H9 (cell line): ENCODE measurements at regions not wholly inside any gene's neighbourhood (a gene's known extent, or its start where the extent isn't known, plus 50 kb on each side); places are given as distances from the start of the nearest gene placed in this dataset.

Source experiments
- DNase-seq: peaks from one replicate; pipeline ENCODE4 v3.0.0-alpha.2; 2017
- H2AFZ ChIP-seq: one replicate; pipeline ENCODE4 v1.6.1; 2013; ENCODE audit warnings: mild to moderate bottlenecking, low read length, control low read depth, moderate library complexity
- H2AK5ac ChIP-seq: 2 replicates; pipeline ENCODE4 v1.6.1; 2013; ENCODE audit warnings: low read length, control low read depth, mixed read lengths; ENCODE audit not compliant: insufficient read length
- H2BK120ac ChIP-seq: one replicate; pipeline ENCODE4 v1.6.1; 2013; ENCODE audit warnings: low read depth, mild to moderate bottlenecking, low read length, control low read depth, inconsistent platforms; ENCODE audit not compliant: poor library complexity, severe bottlenecking
- H2BK12ac ChIP-seq: 2 replicates; pipeline ENCODE4 v1.6.1; 2013; ENCODE audit warnings: low read length, control low read depth, mixed read lengths, low read depth; ENCODE audit not compliant: insufficient read length
- H2BK15ac ChIP-seq: 2 replicates; pipeline ENCODE4 v1.6.1; 2013; ENCODE audit warnings: low read depth, low read length, control low read depth
- H2BK20ac ChIP-seq: one replicate; pipeline ENCODE4 v1.6.1; 2013; ENCODE audit warnings: low read depth, mild to moderate bottlenecking, low read length, control low read depth, inconsistent platforms; ENCODE audit not compliant: poor library complexity, severe bottlenecking
- H2BK5ac ChIP-seq: 2 replicates; pipeline ENCODE4 v1.6.1; 2013; ENCODE audit warnings: low read length, control low read depth, mixed read lengths; ENCODE audit not compliant: insufficient read length
- H3K14ac ChIP-seq: 2 replicates; pipeline ENCODE4 v1.6.1; 2013; ENCODE audit warnings: low read length, control low read depth; ENCODE audit not compliant: insufficient read depth
- H3K18ac ChIP-seq: 2 replicates; pipeline ENCODE4 v1.6.1; 2013; ENCODE audit warnings: low read depth, mild to moderate bottlenecking, mixed read lengths, low read length, control low read depth; ENCODE audit not compliant: insufficient read length
- H3K23ac ChIP-seq: 2 replicates; pipeline ENCODE4 v1.6.1; 2013; ENCODE audit warnings: low read length, control low read depth, mixed read lengths, low read depth; ENCODE audit not compliant: insufficient read length
- H3K23me2 ChIP-seq: 2 replicates; pipeline ENCODE4 v1.6.1; 2013; ENCODE audit warnings: low read depth, mild to moderate bottlenecking, mixed read lengths, low read length, control low read depth; ENCODE audit not compliant: insufficient read length, poor library complexity, severe bottlenecking
- H3K27ac ChIP-seq: 2 replicates; pipeline ENCODE4 v1.5.1; 2013; ENCODE audit warnings: low read length, control low read depth, mixed read lengths, low read depth; ENCODE audit not compliant: insufficient read length
- H3K27me3 ChIP-seq: 2 replicates; pipeline ENCODE4 v1.6.1; 2013; ENCODE audit warnings: low read length, control low read depth, inconsistent platforms; ENCODE audit not compliant: insufficient read depth
- H3K4ac ChIP-seq: 2 replicates; pipeline ENCODE4 v1.6.1; 2013; ENCODE audit warnings: low read depth, mild to moderate bottlenecking, control low read depth, inconsistent platforms, low read length, moderate library complexity
- H3K4me1 ChIP-seq: 2 replicates; pipeline ENCODE4 v1.6.1; 2013; ENCODE audit warnings: low read length, control low read depth, inconsistent platforms; ENCODE audit not compliant: insufficient read depth
- H3K4me2 ChIP-seq: 2 replicates; pipeline ENCODE4 v1.6.1; 2013; ENCODE audit warnings: low read length, control low read depth, mixed read lengths; ENCODE audit not compliant: insufficient read length, insufficient read depth
- H3K56ac ChIP-seq: 2 replicates; pipeline ENCODE4 v1.6.1; 2013; ENCODE audit warnings: low read depth, mild to moderate bottlenecking, mixed read lengths, low read length, control low read depth; ENCODE audit not compliant: insufficient read length
- H3K79me1 ChIP-seq: 2 replicates; pipeline ENCODE4 v1.6.1; 2013; ENCODE audit warnings: low read depth, mild to moderate bottlenecking, moderate library complexity, low read length, control low read depth, inconsistent platforms; ENCODE audit not compliant: insufficient read depth, poor library complexity, severe bottlenecking
- H3K79me2 ChIP-seq: 2 replicates; pipeline ENCODE4 v1.6.1; 2013; ENCODE audit warnings: low read length, control low read depth, inconsistent platforms; ENCODE audit not compliant: insufficient read depth
- H3K9ac ChIP-seq: 2 replicates; pipeline ENCODE4 v1.6.1; 2013; ENCODE audit warnings: low read length, control low read depth, mixed read lengths; ENCODE audit not compliant: insufficient read length; ENCODE audit errors: extremely low read depth
- H3K9me3 ChIP-seq: one replicate; pipeline ENCODE4 v1.6.1; 2013; ENCODE audit warnings: low read depth, low read length, inconsistent platforms; ENCODE audit not compliant: control insufficient read depth
- H3T11ph ChIP-seq: one replicate; pipeline ENCODE4 v1.6.1; 2013; ENCODE audit warnings: mild to moderate bottlenecking, low read length, control low read depth, inconsistent platforms
- H4K20me1 ChIP-seq: one replicate; pipeline ENCODE4 v1.6.1; 2013; ENCODE audit not compliant: control insufficient read depth, insufficient read length, insufficient read depth
- H4K5ac ChIP-seq: 2 replicates; pipeline ENCODE4 v1.6.1; 2013; ENCODE audit warnings: low read depth, mild to moderate bottlenecking, mixed read lengths, low read length, control low read depth; ENCODE audit not compliant: insufficient read length
- H4K8ac ChIP-seq: replicated peaks from 2 replicates; pipeline ENCODE4 v1.6.1; 2013; ENCODE audit warnings: low read length, control low read depth, mixed read lengths, low read depth; ENCODE audit not compliant: insufficient read length
- H4K91ac ChIP-seq: 2 replicates; pipeline ENCODE4 v1.6.1; 2013; ENCODE audit warnings: low read depth, mild to moderate bottlenecking, moderate library complexity, mixed read lengths, low read length, control low read depth; ENCODE audit not compliant: insufficient read length
- H3K27ac Mint-ChIP-seq, 3 experiments: 2 replicates in 2 of 3; 3 replicates in 1 of 3; pipeline ENCODE4 v1.8.0; 2020 to 2021; ENCODE audit warnings: mixed read lengths in 3 of 3, mild to moderate bottlenecking in 1 of 3, moderate library complexity in 1 of 3
- H3K27me3 Mint-ChIP-seq: 2 replicates; pipeline ENCODE4 v1.8.0; 2021; ENCODE audit warnings: low read depth, mild to moderate bottlenecking, moderate library complexity, mixed read lengths
- H3K36me3 Mint-ChIP-seq, 3 experiments: 2 replicates in 2 of 3; 3 replicates in 1 of 3; pipeline ENCODE4 v1.8.0; 2020 to 2021; ENCODE audit warnings: low read depth in 3 of 3, mixed read lengths in 3 of 3; ENCODE audit not compliant: insufficient read depth in 1 of 3
- H3K4me1 Mint-ChIP-seq, 2 experiments: 2 replicates each; pipeline ENCODE4 v1.8.0; 2020; ENCODE audit warnings: mixed read lengths in 2 of 2
- H3K4me3 Mint-ChIP-seq, 2 experiments: 2 replicates in 1 of 2; 3 replicates in 1 of 2; pipeline ENCODE4 v1.8.0; 2020 to 2021; ENCODE audit warnings: mild to moderate bottlenecking in 2 of 2, mixed read lengths in 2 of 2, moderate library complexity in 1 of 2
- H3K9me3 Mint-ChIP-seq, 2 experiments: 2 replicates in 1 of 2; 3 replicates in 1 of 2; pipeline ENCODE4 v1.8.0; 2020; ENCODE audit warnings: mild to moderate bottlenecking in 2 of 2, mixed read lengths in 2 of 2, moderate library complexity in 1 of 2
- CTCF ChIP-seq: fragments of 200-600 bp; sonication (generic); conservative IDR thresholded peaks from 3 replicates; pipeline ENCODE4 v1.8.0; 2021; ENCODE audit warnings: antibody characterized with exemption, mild to moderate bottlenecking
- WGBS: extraction: QIAGEN DNeasy Blood & Tissue Kit; methylation state at CpG from one replicate; pipeline ENCODE4 v1.1.7; 2013; ENCODE audit warnings: missing lambda C conversion rate, low lambda C conversion rate, mixed read lengths; ENCODE audit not compliant: insufficient read length; ENCODE audit errors: extremely low coverage; 5-methylcytosine and 5-hydroxymethylcytosine counted together

- no peak overlapping the region for H2BK5ac ChIP-seq
- H4K20me1 ChIP-seq = no peaks in the 10 kb centered on the region
- DNase-seq = no peak
- no peaks in the 10 kb centered on the region for H3K23me2 ChIP-seq
- no peak overlapping the region for H3T11ph ChIP-seq
- H4K5ac ChIP-seq = no peak overlapping the region
- no peak overlapping the region for H4K91ac ChIP-seq
- no peak overlapping the region for H3K14ac ChIP-seq
- no peaks in the 10 kb centered on the region for H3K9me3 ChIP-seq
- H3K18ac ChIP-seq = no peak overlapping the region
- H2BK15ac ChIP-seq = no peak overlapping the region
- H3K79me1 ChIP-seq = no peaks in the 10 kb centered on the region
- H2BK20ac ChIP-seq = no peak overlapping the region
- H3K36me3 Mint-ChIP-seq = no peaks in the 10 kb centered on the region
- no peak overlapping the region for H3K23ac ChIP-seq
- H3K9ac ChIP-seq = no peak overlapping the region
- no peak overlapping the region for H2BK12ac ChIP-seq
- H3K4me3 Mint-ChIP-seq = no peak overlapping the region
- no peak overlapping the region for H3K27ac ChIP-seq
- H2AK5ac ChIP-seq = no peak overlapping the region
- H3K27me3 ChIP-seq = no peaks in the 10 kb centered on the region
- no peak overlapping the region for H3K4me2 ChIP-seq
- no peak overlapping the region for H3K27ac Mint-ChIP-seq
- no peak overlapping the region for H3K56ac ChIP-seq
- H2AFZ ChIP-seq = no peak overlapping the region
- H2BK120ac ChIP-seq = no peak overlapping the region
- WGBS = no CpG with 5 or more reads among the region's 3 CpGs
- H3K4me1 Mint-ChIP-seq = peaks cover 17 to 19% of the 10 kb centered on the region in 2 experiments
- H3K4me1 ChIP-seq = no peaks in the 10 kb centered on the region
- no peak for TF ChIP-seq CTCF
- peaks cover 4% of the 10 kb centered on the region for H3K27me3 Mint-ChIP-seq
- no peaks in the 10 kb centered on the region for H3K79me2 ChIP-seq
- H3K9me3 Mint-ChIP-seq = no peaks in the 10 kb centered on the region; a peak in 1 of 5 replicates
- H4K8ac ChIP-seq = no peak overlapping the region
- no peak overlapping the region for H3K4ac ChIP-seq
Observed at GRCh38 chr15:69546182-69546581, 93.6 kb downstream of the RPLP1 start.
